LNCAP (cell line): ENCODE measurements at regions not wholly inside any gene's neighbourhood (a gene's known extent, or its start where the extent isn't known, plus 50 kb on each side); places are given as distances from the start of the nearest gene placed in this dataset.

ENCODE experiments used
- TF ChIP-seq, protein P1 (sequence below): fragments of 450-650 bp; IDR thresholded peaks from 2 replicates; pipeline ENCODE4 v1.5.1; 2017; ENCODE audit warnings: mild to moderate bottlenecking

GRCh38 chr7:136585954-136586670, 282.3 kb upstream of the CHRM2 start:
- TF ChIP-seq, protein P1, sequence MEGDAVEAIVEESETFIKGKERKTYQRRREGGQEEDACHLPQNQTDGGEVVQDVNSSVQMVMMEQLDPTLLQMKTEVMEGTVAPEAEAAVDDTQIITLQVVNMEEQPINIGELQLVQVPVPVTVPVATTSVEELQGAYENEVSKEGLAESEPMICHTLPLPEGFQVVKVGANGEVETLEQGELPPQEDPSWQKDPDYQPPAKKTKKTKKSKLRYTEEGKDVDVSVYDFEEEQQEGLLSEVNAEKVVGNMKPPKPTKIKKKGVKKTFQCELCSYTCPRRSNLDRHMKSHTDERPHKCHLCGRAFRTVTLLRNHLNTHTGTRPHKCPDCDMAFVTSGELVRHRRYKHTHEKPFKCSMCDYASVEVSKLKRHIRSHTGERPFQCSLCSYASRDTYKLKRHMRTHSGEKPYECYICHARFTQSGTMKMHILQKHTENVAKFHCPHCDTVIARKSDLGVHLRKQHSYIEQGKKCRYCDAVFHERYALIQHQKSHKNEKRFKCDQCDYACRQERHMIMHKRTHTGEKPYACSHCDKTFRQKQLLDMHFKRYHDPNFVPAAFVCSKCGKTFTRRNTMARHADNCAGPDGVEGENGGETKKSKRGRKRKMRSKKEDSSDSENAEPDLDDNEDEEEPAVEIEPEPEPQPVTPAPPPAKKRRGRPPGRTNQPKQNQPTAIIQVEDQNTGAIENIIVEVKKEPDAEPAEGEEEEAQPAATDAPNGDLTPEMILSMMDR: no peak

DNA sequence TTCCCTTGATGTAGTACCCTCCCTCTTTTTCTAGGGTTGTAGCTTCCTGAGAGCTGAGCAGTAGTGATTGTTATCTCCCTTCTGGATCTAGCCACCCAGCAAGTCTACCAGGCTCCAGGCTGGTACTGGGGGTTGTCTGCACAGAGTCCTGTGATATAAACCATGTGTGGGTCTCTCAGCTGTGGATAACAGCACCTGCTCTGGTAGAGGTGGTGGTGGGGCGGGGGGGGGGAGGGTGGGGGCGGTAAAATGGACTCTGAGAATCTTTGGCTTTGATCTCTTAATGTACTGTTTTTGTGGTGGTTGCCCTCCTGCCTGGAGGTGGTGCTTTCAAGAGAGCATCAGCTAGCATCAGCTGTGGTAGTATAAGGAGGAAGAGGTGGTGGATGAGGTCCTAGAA, 302.0 kb upstream of the CHRM2 start:
- TF ChIP-seq, protein P1: no peak

DNA sequence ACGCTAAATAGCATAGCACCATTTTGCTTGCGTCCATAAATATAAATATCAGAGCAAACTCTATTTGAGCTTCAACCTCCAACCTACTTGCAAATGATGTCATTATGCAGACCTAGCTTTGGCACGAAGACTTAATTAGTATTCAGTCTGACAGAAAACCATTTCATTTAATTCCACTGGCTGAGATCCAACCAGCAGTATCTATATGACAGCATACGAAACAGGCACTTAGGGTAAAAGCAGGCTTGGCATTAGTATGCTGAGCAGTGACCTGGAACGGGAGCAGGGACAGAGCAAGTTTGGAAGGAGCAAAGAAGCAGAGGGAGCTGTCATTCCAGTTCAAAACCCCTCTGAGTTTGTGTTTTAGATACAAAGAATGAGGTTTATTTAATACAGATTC, 312.5 kb upstream of the CHRM2 start:
- TF ChIP-seq, protein P1: no peak

- TF ChIP-seq, protein P1: no peak
These were observed 316.8 kb upstream of the CHRM2 start for GRCh38 chr7:136551618-136552017.

DNA sequence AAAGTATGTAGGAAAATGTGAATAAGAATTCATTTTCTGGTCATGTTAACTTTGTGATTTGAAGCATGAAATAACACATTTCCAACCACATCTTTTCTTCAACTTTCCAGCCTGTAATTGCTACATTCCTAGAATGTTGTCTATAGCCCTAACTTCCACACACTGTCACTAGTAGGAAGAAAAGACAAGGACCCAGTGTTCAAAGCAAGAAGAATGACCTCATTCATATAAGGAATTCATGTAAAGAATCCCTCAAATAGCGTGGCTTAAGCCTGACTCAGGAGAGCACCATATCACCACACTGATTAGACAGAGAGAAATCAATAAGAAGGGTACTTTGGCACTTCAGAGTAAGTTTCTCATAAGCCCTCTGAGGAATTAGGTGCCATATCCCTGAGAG, 318.7 kb upstream of the CHRM2 start:
- TF ChIP-seq, protein P1: no peak

- TF ChIP-seq, protein P1: no peak
These were observed 334.7 kb upstream of the CHRM2 start for GRCh38 chr7:136533732-136534131.

DNA sequence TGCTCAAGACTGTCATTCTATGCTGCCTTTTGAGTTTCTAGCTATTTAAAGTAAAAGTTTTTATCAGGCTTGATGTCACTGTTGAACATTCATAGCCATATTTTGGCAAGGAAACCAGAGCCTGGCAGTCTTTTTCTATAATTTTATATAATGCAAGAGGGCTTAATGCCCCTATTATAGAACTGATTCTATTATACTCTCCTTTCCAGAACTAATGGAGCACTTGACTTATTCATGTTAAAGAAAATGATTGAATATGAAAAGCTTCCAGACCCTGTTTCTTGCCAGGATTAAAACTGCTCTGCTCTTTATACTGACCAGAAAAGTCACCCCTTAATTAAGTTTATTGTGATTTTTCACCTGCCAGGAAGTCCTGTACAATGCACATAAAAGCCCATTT, 337.6 kb upstream of the CHRM2 start:
- TF ChIP-seq, protein P1: no peak

- TF ChIP-seq, protein P1: no peak
These were observed 340.1 kb upstream of the CHRM2 start for GRCh38 chr7:136528329-136528728.
